ENCODE measurements at regions not wholly inside any gene's neighbourhood (a gene's known extent, or its start where the extent isn't known, plus 50 kb on each side); places are given as distances from the start of the nearest gene placed in this dataset.

GRCh38 chr12:69039911-69040310 lies 106.9 kb upstream of the CPM start:
- TF ChIP-seq, protein P1, sequence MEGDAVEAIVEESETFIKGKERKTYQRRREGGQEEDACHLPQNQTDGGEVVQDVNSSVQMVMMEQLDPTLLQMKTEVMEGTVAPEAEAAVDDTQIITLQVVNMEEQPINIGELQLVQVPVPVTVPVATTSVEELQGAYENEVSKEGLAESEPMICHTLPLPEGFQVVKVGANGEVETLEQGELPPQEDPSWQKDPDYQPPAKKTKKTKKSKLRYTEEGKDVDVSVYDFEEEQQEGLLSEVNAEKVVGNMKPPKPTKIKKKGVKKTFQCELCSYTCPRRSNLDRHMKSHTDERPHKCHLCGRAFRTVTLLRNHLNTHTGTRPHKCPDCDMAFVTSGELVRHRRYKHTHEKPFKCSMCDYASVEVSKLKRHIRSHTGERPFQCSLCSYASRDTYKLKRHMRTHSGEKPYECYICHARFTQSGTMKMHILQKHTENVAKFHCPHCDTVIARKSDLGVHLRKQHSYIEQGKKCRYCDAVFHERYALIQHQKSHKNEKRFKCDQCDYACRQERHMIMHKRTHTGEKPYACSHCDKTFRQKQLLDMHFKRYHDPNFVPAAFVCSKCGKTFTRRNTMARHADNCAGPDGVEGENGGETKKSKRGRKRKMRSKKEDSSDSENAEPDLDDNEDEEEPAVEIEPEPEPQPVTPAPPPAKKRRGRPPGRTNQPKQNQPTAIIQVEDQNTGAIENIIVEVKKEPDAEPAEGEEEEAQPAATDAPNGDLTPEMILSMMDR (IDR thresholded peaks at IDR 0.05; ENCODE audit: low read depth, low read length): no peak
- in situ Hi-C loops (cut with HindIII; ENCODE audit: low sequenced_read_pairs): no loop called here
- DNase-seq (ENCODE audit: low read depth, low spot score): no peak
- H3K4me3 ChIP-seq (ENCODE audit: low read depth, low read length): no peak overlapping the region

GRCh38 chr12:69042557-69042956 lies 109.6 kb upstream of the CPM start:
- TF ChIP-seq, protein P1 (IDR thresholded peaks at IDR 0.05; ENCODE audit: low read depth, low read length): no peak
- in situ Hi-C loops (cut with HindIII; ENCODE audit: low sequenced_read_pairs): no loop called here
- no peak for DNase-seq (ENCODE audit: low read depth, low spot score)
- H3K4me3 ChIP-seq (ENCODE audit: low read depth, low read length): no peak overlapping the region

DNA sequence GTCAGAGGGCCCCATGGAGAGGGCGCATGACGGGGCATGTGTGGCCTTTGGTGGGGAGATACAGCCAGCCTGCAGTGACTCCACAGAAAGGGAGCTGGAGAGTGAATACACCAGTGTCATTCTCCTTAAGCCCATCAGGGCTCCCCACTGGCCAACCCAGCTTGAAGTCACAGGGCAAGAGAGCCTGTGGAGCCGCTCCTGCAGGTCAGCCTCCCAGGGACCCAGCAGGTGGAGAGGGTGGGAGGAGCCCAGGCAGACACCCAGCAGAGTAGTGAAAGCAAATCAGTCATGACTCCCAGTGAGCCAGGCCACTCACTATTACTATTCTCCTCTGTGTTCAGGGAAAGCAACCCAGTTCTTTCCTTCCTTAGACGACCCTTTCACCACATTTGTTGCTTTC lies 110.0 kb upstream of the CPM start:
- TF ChIP-seq, protein P1 (IDR thresholded peaks at IDR 0.05; ENCODE audit: low read depth, low read length): no peak

GRCh38 chr12:69044887-69045286 lies 111.9 kb upstream of the CPM start:
- no peak for DNase-seq (ENCODE audit: low read depth, low spot score)
- TF ChIP-seq, protein P1 (IDR thresholded peaks at IDR 0.05; ENCODE audit: low read depth, low read length): no peak
- no peak overlapping the region for H3K4me3 ChIP-seq (ENCODE audit: low read depth, low read length)
- in situ Hi-C loops (cut with HindIII; ENCODE audit: low sequenced_read_pairs): no loop called here

More for the DNA sequence above, 110.0 kb upstream of the CPM start:
- no peak overlapping the region for H3K4me3 ChIP-seq (ENCODE audit: low read depth, low read length)
- DNase-seq (ENCODE audit: low read depth, low spot score): no peak
- in situ Hi-C loops (cut with HindIII; ENCODE audit: low sequenced_read_pairs): no loop called here

DNA sequence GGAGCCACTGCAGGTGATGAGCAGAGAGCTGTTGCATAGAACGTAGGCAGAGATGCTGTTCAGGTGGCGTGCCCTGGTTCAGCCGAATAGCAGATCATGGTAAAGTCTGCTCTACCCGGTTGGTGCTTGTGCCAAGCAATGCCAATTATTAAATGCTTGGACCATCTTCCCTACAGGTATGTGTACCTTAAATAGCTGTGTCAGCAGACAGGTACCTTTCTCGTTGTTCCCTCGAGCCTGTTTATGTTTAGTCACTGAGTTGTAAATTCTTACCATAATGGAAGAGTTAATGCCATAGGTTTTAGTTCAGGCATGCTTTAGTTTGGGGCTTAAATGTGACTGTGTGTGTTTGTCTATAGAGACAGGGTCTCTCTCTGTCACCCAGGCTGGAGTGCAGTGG lies 112.5 kb upstream of the CPM start:
- TF ChIP-seq, protein P1 (IDR thresholded peaks at IDR 0.05; ENCODE audit: low read depth, low read length): no peak

GRCh38 chr12:69046363-69046762 lies 113.4 kb upstream of the CPM start:
- in situ Hi-C loops (cut with HindIII; ENCODE audit: low sequenced_read_pairs): no loop called here
- TF ChIP-seq, protein P1 (IDR thresholded peaks at IDR 0.05; ENCODE audit: low read depth, low read length): no peak
- peak; percentile 28 for DNase-seq (ENCODE audit: low read depth, low spot score)
- H3K4me3 ChIP-seq (ENCODE audit: low read depth, low read length): no peak overlapping the region

More for the DNA sequence above, 112.5 kb upstream of the CPM start:
- in situ Hi-C loops (cut with HindIII; ENCODE audit: low sequenced_read_pairs): no loop called here
- H3K4me3 ChIP-seq (ENCODE audit: low read depth, low read length): no peak overlapping the region
- DNase-seq (ENCODE audit: low read depth, low spot score): no peak

DNA sequence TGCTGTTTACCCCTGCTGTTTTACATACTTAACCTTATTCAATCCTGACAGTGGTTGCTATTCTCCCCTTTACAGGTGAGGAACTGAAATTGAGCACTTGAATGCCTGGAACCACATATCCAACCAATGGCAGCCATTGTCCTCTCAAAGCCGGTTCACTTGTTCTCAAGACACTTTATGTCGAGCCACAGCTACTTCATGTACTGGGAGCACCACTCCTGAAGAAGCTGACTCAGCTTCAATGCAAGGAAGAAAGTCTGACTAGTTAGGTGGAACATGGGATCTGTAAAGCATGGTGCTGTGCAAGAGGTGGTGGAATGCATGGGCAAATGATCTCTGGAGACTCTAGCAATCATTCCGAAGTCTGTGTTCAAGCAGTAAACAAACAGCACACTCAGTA lies 113.9 kb upstream of the CPM start:
- TF ChIP-seq, protein P1 (IDR thresholded peaks at IDR 0.05; ENCODE audit: low read depth, low read length): no peak
- in situ Hi-C loops (cut with HindIII; ENCODE audit: low sequenced_read_pairs): no loop called here
- H3K4me3 ChIP-seq (ENCODE audit: low read depth, low read length): no peak overlapping the region
- no peak for DNase-seq (ENCODE audit: low read depth, low spot score)

Data from astrocyte of the spinal cord (primary cell).